IPS-15b (cell line): ENCODE measurements at regions not wholly inside any gene's neighbourhood (a gene's known extent, or its start where the extent isn't known, plus 50 kb on each side); places are given as distances from the start of the nearest gene placed in this dataset.

Experiments
- H3K27me3 ChIP-seq: one replicate; pipeline ENCODE4 v1.6.1; 2013; ENCODE audit warnings: low read length; ENCODE audit not compliant: control insufficient read depth, insufficient read depth
- H3K36me3 ChIP-seq: one replicate; pipeline ENCODE4 v1.6.1; 2013; ENCODE audit warnings: low read length; ENCODE audit not compliant: control insufficient read depth, insufficient read depth
- H3K4me1 ChIP-seq: one replicate; pipeline ENCODE4 v1.6.1; 2013; ENCODE audit warnings: mild to moderate bottlenecking, low read length; ENCODE audit not compliant: control insufficient read depth, insufficient read depth
- H3K4me3 ChIP-seq: one replicate; pipeline ENCODE4 v1.5.1; 2013; ENCODE audit warnings: low read depth, low read length
- H3K9ac ChIP-seq: one replicate; pipeline ENCODE4 v1.6.1; 2013; ENCODE audit warnings: low read depth, mild to moderate bottlenecking, low read length
- H3K9me3 ChIP-seq: one replicate; pipeline ENCODE4 v1.6.1; 2013; ENCODE audit warnings: mild to moderate bottlenecking, low read length; ENCODE audit not compliant: control insufficient read depth, insufficient read depth

DNA sequence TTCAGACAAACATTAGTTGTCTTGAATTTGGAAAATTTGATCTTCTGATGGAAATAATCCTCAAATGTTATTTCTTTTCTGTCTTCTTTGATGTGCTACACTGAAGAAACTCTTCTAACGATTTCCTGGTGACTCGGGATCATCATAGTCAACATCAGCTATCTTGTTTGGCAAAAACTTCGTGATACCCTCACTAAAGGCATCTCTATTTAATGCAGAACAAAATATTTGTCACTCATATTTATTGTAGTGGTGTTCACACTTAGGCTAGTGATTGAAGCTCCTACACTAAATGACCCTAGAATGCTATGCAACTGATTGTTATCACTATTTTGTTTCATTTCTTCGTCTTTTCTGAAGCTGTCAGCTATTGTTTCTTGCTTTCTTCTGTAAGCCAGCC lies 334.7 kb upstream of the ZEB2 start:
- H3K9ac ChIP-seq: no peak overlapping the region
- H3K9me3 ChIP-seq: no peaks in the 10 kb centered on the region
- no peaks in the 10 kb centered on the region for H3K27me3 ChIP-seq
- H3K4me3 ChIP-seq: no peak overlapping the region
- no peaks in the 10 kb centered on the region for H3K36me3 ChIP-seq
- no peaks in the 10 kb centered on the region for H3K4me1 ChIP-seq

DNA sequence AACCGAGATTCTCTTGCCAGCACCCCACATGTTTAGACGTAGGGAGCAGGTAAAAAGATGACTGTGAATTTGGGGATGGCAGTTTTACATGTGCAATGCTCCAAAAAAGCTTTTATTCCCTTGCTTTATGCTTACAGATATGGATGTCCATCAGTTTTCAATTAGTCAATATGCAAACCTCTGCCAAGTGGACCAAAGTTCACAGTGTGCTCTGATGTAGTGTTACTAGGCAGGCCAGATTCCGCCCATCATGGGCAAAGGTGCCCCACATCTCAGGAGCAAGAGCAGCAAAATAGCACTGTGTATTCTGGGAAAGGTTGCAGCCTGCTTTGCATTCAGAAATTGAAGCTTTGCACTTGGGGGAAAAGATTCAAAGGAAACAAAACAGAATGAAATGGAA lies 329.7 kb upstream of the ZEB2 start:
- Histone ChIP-seq H3K9ac (no peak overlapping the region), H3K9me3 (no peaks in the 10 kb centered on the region), H3K36me3 (no peaks in the 10 kb centered on the region), H3K4me3 (no peak overlapping the region), H3K27me3 (no peaks in the 10 kb centered on the region), H3K4me1 (no peaks in the 10 kb centered on the region)

DNA sequence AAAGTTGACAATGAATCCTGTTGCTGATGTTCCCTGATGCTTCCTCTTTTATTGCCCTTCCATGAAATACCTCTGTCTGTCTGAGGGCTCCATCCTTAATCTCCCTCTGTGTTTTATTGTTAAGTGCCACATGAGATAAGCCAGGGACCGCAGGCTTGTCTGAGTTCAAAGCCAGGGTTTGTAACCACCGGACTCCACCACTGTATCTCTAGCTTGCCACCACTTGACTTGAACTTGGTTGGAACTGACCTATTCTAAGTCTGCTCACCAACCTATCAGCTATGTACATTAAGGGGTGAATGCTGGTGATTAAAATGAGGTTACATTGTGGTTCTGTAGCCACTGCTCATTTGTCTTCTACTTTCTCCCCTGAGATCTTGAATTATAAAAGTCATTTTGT lies 328.5 kb upstream of the ZEB2 start:
- Histone ChIP-seq H3K27me3 (no peaks in the 10 kb centered on the region), H3K9me3 (no peaks in the 10 kb centered on the region), H3K4me3 (no peak overlapping the region), H3K4me1 (no peaks in the 10 kb centered on the region), H3K9ac (no peak overlapping the region), H3K36me3 (no peaks in the 10 kb centered on the region)

DNA sequence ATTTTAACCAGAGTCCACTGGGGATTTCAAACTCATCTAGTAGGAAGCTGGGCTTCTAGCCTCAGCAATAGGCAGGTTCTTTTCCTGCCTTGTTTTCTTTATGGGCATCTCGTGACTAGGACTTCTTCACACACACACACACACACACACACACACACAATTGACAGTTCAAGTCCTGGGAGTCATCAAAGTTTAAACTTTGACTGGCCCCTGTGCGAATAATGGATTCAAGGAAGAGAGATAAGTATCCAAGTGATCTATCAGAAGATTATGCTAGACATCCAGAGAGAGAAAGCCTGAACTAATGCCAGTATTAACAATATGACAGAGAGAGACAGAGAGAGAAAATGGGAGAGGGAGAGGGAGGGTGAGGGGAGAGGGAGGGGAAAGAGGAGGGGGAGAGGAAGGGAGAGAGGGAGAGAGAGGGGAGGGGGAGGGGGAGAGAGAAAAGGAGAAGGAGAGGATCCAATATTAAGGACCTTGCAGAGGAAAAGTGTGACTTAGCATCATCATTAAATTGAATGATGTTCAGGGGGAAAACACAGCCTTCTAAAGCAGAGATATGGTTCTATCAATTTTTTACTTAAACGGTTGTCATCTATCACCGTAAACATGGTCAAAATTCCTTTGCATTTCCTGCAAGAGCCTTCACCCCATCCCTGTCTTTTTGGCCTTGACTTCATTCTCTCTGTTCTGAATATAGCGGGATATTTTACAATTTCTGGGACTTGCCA lies 327.6 kb upstream of the ZEB2 start:
- H3K4me3 ChIP-seq: no peak overlapping the region
- no peaks in the 10 kb centered on the region for H3K27me3 ChIP-seq
- no peaks in the 10 kb centered on the region for H3K4me1 ChIP-seq
- H3K9me3 ChIP-seq: no peaks in the 10 kb centered on the region
- H3K36me3 ChIP-seq: no peaks in the 10 kb centered on the region
- H3K9ac ChIP-seq: no peak overlapping the region

DNA sequence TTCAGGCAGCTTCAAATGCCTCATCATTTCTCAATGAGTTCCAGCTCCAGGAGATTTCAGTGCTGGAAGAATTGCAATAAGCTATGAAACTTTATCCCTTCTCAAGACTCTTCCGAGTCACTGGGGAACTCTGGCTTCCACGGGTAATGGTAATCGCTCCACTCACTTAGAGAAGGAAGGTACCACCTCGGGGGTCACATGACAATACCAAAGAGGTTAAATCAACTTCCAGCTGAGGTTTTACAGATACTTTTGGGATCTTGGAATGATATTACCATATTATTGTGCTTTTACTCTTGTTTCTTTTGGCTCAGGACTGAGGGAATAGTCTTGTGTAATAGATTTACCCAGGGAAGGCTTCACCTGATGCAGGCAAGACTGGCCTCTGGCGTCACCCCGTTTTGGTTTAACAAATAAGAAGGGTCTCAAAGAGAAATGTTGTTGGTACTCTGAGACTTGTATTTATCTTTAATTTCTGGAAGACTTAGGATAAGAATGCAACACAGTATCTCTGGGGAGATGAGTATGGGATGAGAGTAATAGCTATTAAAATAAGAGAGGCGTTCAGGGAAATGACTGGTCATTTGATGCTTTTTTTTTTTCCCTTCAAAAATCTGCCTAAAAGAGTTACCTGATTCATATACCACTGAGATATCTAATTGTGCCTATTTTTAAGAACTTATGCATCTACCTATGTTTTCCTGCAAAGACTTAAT lies 316.9 kb upstream of the ZEB2 start:
- no peaks in the 10 kb centered on the region for H3K36me3 ChIP-seq
- H3K4me3 ChIP-seq: no peak overlapping the region
- no peaks in the 10 kb centered on the region for H3K9me3 ChIP-seq
- H3K9ac ChIP-seq: no peak overlapping the region
- H3K4me1 ChIP-seq: no peaks in the 10 kb centered on the region
- H3K27me3 ChIP-seq: no peaks in the 10 kb centered on the region

DNA sequence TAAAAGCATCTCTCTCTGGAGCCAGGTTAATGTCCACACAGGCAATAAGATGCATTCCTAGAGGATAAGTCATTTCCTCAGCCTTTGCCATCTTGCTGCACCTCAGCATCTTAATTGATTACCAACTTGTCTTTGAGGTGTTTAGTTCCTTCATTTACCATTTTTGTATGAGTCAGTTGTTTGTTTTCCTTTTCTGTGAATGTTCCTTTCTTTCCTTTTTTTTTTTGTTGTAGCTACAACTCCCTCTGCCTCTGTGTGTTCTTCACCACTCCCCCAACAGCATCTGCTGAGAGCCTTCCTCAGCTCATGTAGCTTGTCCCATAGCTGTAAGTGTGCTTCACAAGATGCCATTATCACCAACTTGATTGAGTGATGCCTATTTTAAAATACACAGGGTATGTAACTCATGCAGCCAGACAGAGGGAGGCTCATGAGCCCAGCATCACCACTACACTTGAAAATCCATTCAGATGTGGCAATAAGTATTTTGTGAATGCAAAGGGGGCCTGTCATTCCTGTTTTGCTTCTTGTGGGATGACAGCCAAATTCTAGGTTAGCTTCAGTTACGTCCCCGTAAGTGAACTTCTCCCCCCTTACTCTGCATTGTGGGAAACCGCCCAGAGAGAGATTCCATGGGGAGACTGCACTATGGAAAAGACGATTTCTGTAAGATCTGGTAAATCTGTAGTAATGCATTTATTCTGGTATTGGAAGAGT lies 315.9 kb upstream of the ZEB2 start:
- Histone ChIP-seq H3K4me3 (no peak overlapping the region), H3K36me3 (no peaks in the 10 kb centered on the region), H3K9ac (no peak overlapping the region), H3K4me1 (no peaks in the 10 kb centered on the region), H3K27me3 (no peaks in the 10 kb centered on the region), H3K9me3 (no peaks in the 10 kb centered on the region)

DNA sequence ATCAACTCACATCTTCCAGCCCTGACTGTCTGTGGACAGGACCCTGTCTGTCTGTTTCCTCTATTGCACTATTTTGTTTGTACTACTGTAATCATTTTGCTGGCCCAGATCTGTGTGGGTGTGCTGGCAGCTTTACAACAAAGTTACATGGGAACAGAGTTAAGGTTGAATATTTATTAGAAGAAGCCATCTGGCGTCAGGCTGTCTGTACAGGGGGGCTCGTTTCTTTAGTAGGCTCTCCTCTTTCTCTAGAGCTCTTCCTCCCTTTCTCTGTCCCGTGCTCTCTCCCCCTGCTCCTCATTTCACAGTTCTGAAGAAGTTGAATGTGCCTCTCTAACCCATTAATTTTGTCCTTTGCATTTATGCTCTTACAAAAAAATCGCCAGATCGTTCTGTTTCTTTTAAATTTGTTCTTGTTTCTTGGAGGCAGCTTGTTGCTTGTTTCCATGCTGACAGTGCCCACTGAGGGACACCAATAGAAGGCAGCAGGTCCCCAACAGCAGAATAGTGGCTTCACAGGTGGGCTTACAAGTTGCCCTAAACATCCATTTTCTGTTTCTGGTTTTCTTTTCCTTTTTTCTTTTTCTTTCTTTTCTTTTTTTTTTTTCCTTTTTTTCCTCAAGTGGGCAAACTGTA lies 315.2 kb upstream of the ZEB2 start:
- H3K9ac ChIP-seq: no peak overlapping the region
- H3K9me3 ChIP-seq: no peaks in the 10 kb centered on the region
- H3K36me3 ChIP-seq: no peaks in the 10 kb centered on the region
- H3K27me3 ChIP-seq: no peaks in the 10 kb centered on the region
- peaks cover 2% of the 10 kb centered on the region for H3K4me1 ChIP-seq
- no peak overlapping the region for H3K4me3 ChIP-seq

DNA sequence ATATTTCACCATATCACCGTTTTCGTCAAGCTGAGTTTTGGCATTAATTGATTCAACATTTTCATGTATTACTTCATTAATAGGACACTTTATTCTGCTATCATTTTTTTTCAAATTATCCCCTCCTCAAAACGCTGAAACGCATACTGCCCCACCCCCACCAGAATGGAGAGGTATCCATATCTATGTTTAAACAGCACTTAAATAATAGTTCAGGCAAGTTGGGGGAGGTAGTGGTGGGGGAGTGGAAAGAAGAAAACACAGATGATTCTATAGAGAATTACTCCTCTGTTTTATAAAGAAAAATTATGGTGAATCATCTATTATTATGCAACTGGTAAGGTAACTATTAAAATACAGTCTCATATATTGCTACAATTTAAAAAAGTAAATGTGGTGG lies 314.4 kb upstream of the ZEB2 start:
- Histone ChIP-seq H3K4me1 (peaks cover 2% of the 10 kb centered on the region), H3K4me3 (no peak overlapping the region), H3K9ac (no peak overlapping the region), H3K27me3 (no peaks in the 10 kb centered on the region), H3K9me3 (no peaks in the 10 kb centered on the region), H3K36me3 (no peaks in the 10 kb centered on the region)

DNA sequence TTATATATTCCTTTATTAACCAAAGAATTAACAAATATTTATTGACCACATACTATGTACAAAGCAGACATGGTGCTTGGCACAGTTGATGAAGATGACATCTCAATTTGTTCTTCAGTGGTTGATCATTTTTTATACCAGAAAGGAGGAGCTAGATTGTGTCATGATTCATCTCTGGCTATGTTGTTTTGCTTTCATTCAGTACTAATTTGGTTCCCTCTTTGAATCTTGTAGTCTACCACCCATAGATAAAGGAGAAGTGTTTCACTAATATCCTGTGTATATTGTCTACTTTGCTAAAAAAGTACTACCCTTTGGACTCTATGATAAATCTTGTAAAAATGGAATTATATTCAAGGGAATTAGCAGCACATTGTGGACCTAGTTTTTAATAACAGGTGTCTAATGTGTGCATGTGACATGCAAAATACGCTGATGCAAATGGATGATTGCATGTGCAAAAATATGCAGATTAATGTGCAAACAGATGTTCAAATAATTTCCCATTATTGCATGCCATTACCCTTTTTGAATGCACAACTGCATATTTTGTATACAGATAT lies 313.2 kb upstream of the ZEB2 start:
- Histone ChIP-seq H3K36me3 (no peaks in the 10 kb centered on the region), H3K27me3 (no peaks in the 10 kb centered on the region), H3K9ac (no peak overlapping the region), H3K4me1 (peaks cover 2% of the 10 kb centered on the region), H3K9me3 (no peaks in the 10 kb centered on the region), H3K4me3 (no peak overlapping the region)

DNA sequence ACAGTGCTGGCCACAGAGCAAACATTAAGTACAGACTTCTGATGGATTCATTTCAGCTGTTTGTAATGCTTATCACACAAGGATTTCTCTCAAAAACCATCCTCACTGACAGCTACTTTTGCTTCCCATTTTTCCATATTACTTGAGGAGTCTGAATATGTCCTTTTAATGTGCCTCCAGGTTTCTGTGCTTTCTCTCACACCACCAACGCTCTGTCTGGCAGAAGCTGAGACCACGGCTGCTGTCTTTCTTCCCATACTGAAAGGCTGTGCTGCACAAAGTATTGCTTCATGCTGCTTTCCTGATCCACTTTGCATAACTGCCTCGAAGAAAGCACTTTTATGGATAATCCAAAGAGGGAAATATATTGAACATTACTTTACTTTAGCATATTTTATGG lies 312.1 kb upstream of the ZEB2 start:
- no peak overlapping the region for H3K4me3 ChIP-seq
- no peaks in the 10 kb centered on the region for H3K9me3 ChIP-seq
- no peak overlapping the region for H3K9ac ChIP-seq
- peaks cover 2% of the 10 kb centered on the region for H3K4me1 ChIP-seq
- no peaks in the 10 kb centered on the region for H3K36me3 ChIP-seq
- H3K27me3 ChIP-seq: no peaks in the 10 kb centered on the region

DNA sequence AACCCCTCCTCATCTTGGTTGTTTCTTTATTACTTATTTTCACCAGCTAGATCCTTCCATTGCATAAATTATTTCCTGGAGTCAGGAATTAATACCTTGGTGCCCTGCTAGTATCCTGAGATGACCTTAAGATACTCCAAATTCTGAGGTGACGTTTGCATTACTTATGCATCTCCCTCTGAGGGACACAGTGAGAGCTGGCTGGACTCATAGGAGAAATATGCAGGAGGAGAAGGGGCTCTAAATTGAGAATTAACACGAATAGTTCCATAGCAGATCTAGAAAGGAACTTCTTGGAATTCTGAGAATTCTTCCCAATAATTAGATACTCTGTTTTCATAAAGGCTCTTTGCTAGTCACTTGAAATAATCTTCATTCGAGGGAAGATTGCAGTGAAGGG lies 310.6 kb upstream of the ZEB2 start:
- Histone ChIP-seq H3K9me3 (no peaks in the 10 kb centered on the region), H3K27me3 (no peaks in the 10 kb centered on the region), H3K9ac (no peak overlapping the region), H3K4me3 (no peak overlapping the region), H3K36me3 (no peaks in the 10 kb centered on the region), H3K4me1 (peaks cover 2% of the 10 kb centered on the region)
